ENCODE measurements at regions not wholly inside any gene's neighbourhood (a gene's known extent, or its start where the extent isn't known, plus 50 kb on each side); places are given as distances from the start of the nearest gene placed in this dataset.
"Not testable (repeated sequence)": the region's sequence is repeated elsewhere in the genome, so short reads cannot be mapped to it uniquely, and the experiment has no call there.

DNA sequence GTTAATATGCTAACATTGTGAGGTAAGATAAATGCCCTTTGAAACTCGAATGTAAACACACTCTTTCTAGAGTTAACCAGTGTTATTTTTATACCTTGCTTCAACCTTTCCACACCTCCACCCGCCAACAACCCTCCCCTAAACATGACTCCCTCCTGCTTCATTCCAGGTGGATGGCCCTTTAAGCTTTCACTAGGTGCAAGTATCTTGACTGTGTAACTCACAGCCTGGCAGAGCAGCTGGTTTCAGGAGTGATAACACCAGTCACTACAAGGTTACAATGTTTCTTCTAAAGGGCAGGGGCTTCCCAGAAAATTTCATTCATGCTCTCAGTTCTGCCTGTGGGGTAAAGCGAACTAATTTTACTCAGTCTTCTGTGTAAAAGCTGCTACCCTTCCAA, 318.1 kb upstream of the FRG1 start:
- TF ChIP-seq, protein P1, sequence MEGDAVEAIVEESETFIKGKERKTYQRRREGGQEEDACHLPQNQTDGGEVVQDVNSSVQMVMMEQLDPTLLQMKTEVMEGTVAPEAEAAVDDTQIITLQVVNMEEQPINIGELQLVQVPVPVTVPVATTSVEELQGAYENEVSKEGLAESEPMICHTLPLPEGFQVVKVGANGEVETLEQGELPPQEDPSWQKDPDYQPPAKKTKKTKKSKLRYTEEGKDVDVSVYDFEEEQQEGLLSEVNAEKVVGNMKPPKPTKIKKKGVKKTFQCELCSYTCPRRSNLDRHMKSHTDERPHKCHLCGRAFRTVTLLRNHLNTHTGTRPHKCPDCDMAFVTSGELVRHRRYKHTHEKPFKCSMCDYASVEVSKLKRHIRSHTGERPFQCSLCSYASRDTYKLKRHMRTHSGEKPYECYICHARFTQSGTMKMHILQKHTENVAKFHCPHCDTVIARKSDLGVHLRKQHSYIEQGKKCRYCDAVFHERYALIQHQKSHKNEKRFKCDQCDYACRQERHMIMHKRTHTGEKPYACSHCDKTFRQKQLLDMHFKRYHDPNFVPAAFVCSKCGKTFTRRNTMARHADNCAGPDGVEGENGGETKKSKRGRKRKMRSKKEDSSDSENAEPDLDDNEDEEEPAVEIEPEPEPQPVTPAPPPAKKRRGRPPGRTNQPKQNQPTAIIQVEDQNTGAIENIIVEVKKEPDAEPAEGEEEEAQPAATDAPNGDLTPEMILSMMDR (IDR thresholded peaks at IDR 0.05; ENCODE audit: low read length): not testable (repeated sequence)
- TF ChIP-seq EZH2phosphoT487 (IDR thresholded peaks at IDR 0.05; ENCODE audit: low read length): not testable (repeated sequence)
